SK-N-MC (cell line): ENCODE measurements at regions not wholly inside any gene's neighbourhood (a gene's known extent, or its start where the extent isn't known, plus 50 kb on each side); places are given as distances from the start of the nearest gene placed in this dataset.

Source experiments
- EZH2 ChIP-seq: fragments of 200-600 bp; sonication (generic); IDR thresholded peaks from one replicate; pipeline ENCODE4 v1.6.1; 2017; ENCODE audit warnings: antibody characterized with exemption
- POLR2AphosphoS5 ChIP-seq: IDR thresholded peaks from 2 replicates; pipeline ENCODE4 v1.6.1; 2012; ENCODE audit warnings: mild to moderate bottlenecking, low read depth, low read length, borderline replicate concordance

DNA sequence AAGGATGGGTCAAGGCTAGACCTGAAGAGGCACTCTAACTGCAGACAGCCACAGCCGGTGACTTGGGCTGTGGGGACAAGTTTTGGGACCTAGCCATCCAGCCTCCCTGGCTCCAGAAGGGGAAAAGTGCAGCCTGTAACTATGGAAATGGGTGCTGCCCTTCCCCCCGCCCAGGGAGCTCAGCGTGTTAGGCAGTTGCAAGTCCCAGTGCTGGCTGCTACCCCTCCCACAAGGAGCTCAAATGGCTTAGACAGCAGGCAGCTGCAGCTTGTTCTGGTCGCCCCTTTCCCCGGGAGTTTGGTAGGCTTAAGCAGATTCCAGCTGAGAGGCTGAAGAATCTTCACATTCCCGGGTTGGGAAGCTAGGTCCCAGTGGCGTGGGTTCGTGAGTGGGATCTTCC is 162.6 kb downstream of the FAM83B start:
- TF ChIP-seq EZH2 (no peak), POLR2AphosphoS5 (no peak)
